Activated CD4-positive, CD25-positive, alpha-beta regulatory T cell treated with anti-CD3 and anti-CD28 coated beads, Interleukin-2, amount 50 U/mL, for 24 hours (primary cell): ENCODE measurements at regions not wholly inside any gene's neighbourhood (a gene's known extent, or its start where the extent isn't known, plus 50 kb on each side); places are given as distances from the start of the nearest gene placed in this dataset.
"Not testable (repeated sequence)": the region's sequence is repeated elsewhere in the genome, so short reads cannot be mapped to it uniquely, and the experiment has no call there.

Experiments
- ATAC-seq, 2 donors: fragments of 150-1000 bp; cut with Tn5 transposase; one replicate each; pipeline ENCODE4 v1.10.0; 2021; ENCODE audit warnings: mild to moderate bottlenecking in 1 of 2, moderate library complexity in 1 of 2

DNA sequence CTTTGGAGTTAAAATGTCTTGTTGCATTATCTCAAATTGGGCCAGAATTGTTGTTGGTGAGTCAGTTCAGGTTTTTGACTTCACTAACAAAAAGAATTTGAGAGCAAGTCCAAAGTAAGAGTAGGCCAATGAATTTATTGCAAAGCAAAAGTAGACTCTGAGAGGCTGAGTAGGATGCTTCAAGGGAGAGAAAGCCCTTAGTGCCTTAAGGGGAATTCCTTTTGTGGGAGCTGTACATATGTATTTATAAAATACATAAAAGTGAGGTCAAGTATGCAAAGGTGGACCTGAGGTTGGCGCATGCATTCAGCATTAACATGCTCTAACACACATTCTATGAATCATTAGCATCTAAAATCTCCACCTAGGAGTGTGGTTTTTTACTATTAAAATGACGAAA, 565.4 kb downstream of the GRXCR1 start:
- no peak for ATAC-seq

DNA sequence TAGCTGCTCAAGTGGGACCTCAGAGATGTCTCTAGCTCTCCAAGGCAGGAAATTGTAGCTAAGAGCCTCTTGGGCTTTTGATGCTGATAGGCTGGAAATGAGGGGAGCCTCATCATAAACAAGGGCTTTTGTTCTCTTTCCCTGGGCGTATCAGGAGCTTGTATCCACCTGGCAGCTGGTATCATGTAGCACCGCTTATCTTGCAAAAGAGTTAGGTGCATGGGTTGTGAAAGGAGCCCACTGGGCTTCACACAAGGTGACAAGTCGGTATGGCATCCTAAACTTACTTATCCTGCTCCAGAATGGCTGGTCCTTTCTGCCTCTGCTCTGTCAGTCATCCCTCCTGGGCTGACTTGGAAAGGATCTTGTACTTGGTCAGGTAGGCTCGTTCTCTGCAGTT, 565.8 kb downstream of the GRXCR1 start:
- ATAC-seq, result no peak

GRCh38 chr4:43471950-43472349, 579.4 kb downstream of the GRXCR1 start:
- no peak for ATAC-seq

- ATAC-seq, result no peak
Measured at GRCh38 chr4:43481526-43481925, 589.0 kb downstream of the GRXCR1 start.

DNA sequence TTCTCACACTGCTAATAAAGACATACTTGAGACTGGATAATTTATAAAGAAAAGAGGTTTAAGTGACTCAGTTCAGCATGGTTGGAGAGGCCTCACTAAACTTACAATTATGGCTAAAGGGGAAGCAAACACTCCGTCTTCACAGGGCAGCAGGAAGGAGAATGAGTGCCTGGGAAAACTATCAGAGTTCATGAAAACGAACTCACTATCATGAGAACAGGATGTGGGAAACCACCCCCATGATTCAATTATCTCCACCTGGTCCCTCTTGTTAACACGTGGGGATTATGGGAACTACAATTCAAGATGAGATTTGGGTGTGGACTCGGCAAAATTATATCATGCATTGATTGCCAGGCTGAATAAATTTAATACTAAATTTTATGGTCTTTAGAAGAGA, 592.7 kb downstream of the GRXCR1 start:
- no peak for ATAC-seq

DNA sequence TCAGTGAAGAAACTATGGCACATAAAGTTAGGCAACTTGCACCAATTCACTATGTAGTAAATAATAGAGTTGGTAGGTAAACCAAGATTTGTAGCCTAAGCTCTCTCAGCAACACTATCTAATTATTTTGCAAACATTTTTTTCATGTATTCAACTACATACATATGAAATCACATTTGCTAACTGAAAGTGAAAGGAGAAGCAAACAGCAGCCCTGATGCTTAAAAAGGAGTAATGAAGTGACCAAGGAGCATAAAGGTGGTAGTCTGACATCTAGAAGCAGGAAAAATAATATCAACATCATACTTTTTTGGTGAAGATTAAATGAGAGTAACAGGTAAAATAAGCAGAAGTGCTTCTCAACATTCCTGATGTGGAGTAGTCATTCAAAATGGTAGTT, 603.7 kb downstream of the GRXCR1 start:
- ATAC-seq, result no peak

- ATAC-seq, result no peak
Measured at GRCh38 chr4:43496602-43497001, 604.1 kb downstream of the GRXCR1 start.

DNA sequence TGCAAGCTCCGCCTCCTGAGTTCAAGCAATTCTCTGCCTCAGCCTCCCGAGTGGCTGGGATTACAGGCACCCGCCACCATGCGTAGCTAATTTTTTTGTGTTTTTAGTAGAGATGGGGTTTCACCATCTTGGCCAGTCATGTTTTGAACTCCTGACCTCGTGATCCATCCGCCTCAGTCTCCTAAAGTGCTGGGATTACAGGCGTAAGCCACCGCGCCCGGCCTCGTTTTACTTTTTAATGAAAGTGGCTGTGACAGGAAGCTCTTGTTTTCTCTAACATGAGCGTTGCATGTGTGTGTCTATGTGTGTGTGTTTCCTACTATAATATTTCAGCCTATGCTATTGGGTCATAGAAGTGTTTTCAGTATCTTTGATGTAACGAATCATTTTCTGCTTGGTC, 613.3 kb downstream of the GRXCR1 start:
- ATAC-seq, result not testable (repeated sequence)

GRCh38 chr4:43512253-43512652, 619.7 kb downstream of the GRXCR1 start:
- ATAC-seq, result no peak

DNA sequence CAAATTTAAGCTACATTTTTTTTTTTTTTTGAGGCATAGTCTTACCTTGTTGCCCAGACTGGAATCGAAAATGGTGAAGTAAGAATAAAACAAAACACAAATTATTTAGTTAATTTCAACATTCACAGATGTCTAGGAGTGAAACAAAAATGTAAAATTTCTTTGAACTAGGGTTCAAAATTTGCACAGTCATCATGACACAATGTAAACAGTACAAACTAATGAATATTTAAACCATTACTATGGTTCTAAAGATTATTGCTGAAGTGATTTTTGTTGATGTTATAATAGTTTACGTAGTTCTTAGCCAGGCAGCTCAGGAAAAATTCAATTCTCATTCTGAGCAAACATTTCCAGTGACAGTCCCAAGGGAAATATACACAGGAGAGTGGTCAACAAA, 633.1 kb downstream of the GRXCR1 start:
- no peak for ATAC-seq

DNA sequence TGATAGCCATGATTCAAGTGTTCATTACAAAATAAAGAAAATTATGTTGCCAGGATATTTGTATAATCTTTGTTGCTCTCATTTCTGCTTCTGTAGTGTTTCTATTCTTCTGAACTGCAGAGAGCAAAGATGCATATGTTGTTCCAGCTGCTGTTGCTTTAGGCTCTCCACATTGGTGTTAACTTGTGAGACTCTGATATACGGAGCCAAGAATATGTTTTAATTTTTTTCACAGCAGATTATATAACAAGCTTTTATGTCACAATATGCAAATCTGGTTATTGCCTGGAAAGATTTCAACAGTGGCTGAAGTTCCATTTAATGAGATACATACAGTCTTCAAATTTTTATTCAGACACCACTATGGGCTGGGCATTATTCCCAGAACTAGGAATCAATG, 655.0 kb downstream of the GRXCR1 start:
- ATAC-seq, result no peak

DNA sequence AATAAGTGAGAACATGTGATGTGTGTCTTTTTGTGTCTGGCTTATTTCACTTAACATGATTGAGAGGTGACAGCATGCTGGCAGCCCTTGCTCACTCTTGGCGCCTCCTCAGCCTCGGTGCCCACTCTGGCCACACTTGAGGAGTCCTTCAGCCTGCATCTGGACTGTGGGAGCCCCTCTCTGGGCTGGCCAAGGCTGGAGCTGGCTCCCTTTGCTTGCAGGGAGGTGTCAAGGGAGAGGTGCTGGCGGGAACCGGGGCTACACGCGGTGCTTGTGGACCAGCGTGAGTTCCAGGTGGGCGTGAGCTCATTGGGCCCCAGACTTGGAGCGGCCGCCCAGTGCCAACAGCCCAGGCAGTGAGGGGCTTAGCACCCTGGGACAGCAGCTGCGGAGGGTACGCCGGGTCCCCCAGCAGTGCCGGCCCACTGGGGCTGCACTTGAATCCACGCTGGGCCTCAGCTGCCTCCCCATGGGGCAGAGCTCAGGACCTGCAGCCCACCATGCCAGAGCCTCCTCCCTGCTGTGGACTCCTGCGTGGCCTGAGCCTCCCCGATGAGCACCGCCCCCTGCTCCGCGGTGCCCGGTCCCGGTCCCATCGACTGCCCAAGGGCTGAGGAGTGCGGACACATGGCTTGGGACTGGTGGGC, 658.6 kb downstream of the GRXCR1 start:
- no peak for ATAC-seq

DNA sequence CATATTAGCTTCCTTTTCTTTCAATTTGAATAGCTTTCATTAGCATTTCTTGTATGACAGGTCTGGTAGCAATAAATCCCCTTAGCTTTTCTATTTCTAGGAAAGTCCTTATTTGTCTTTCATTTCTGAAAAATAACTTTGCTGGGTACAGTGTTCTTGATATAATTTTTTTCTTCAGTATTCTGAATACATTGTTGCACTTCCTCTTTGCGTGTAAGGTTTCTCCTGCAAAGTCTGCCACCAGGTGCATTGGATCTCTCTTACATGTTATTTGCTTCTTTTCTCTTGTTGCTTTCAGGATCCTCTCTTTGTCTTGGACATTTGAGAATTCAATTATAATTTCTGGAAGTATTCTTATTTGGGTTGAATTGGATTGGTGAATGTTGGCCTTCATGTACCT, 663.7 kb downstream of the GRXCR1 start:
- no peak for ATAC-seq

- no peak for ATAC-seq
Measured at GRCh38 chr4:43560047-43560446, 667.5 kb downstream of the GRXCR1 start.

GRCh38 chr4:43564107-43564506, 671.6 kb downstream of the GRXCR1 start:
- no peak for ATAC-seq

- no peak for ATAC-seq
Measured at GRCh38 chr4:43564591-43564990, 672.1 kb downstream of the GRXCR1 start.

GRCh38 chr4:43567644-43568043, 675.1 kb downstream of the GRXCR1 start:
- ATAC-seq, result no peak

DNA sequence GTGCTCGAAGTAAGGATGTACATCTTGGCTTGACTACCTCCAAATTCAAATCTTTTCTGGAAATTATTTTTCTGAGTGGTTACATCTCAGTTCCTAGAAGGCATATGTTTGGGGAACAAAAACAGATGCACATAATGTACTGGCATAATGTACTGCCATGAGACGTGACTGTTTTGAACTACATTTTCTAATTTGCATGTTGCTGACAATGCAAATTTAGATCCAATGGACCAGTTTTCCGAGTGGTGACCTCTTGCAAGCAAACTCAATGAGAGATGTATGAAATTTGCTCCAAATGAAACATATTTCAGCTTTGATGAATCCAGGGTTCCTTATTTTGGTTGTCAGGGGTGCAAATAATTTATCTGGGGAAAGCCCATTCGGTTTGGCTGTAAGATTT, 694.3 kb downstream of the GRXCR1 start:
- no peak for ATAC-seq

- ATAC-seq, result no peak
Measured at GRCh38 chr4:43587758-43588157, 695.2 kb downstream of the GRXCR1 start.

GRCh38 chr4:43607400-43607799, 714.9 kb downstream of the GRXCR1 start:
- no peak for ATAC-seq

DNA sequence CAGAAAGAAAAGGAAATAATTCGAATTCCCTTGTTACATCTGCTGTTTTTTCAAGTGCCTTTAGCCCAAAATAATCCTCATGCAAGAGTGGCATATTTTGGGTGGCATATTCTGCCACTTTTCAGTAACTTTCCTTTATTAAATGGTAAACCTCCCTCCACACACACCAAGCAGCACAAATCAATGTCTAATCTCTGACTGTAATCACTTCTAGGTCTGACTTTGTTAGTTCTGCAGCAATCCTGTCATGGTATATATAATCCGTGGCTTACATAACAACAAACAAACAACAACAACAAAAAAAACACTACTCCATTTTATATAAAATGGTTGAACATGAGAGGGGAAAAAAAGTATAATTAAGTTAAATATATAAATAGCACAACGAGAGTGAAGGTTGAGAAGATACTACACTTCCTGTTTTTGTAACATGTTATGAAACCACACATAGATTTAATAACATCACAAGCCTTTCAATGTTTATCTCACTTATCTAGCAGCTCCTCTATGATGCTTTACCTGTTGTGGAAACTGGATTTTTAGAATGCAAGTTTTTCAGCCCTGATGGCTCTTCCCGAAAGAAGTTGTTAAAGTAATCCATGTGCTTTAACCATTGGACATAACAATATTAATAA, 715.4 kb downstream of the GRXCR1 start:
- ATAC-seq, result no peak

- no peak for ATAC-seq
Measured at GRCh38 chr4:43619219-43619618, 726.7 kb downstream of the GRXCR1 start.

- ATAC-seq, result not testable (repeated sequence)
Measured at GRCh38 chr4:43637893-43638292, 745.4 kb downstream of the GRXCR1 start.

- ATAC-seq, result no peak
Measured at GRCh38 chr4:43651991-43652390, 759.5 kb downstream of the GRXCR1 start.

DNA sequence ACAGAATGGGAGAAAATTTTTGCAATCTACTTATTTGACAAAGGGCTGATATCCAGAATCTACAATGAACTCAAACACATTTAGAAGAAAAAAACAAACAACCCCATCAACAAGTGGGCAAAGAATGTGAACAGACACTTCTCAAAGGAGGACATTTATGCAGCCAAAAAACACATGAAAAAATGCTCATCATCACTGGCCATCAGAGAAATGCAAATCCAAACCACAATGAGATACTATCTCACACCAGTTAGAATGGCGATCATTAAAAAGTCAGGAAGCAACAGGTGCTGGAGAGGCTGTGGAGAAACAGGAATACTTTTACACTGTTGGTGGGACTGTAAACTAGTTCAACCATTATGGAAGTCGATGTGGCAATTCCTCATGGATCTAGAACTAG, 767.0 kb downstream of the GRXCR1 start:
- not testable (repeated sequence) for ATAC-seq
